NK-92 treated with Interleukin-12 subunit alpha and Interleukin-12 subunit beta, amount 100 ng/mL, for 24 hours (cell line): ENCODE measurements at regions not wholly inside any gene's neighbourhood (a gene's known extent, or its start where the extent isn't known, plus 50 kb on each side); places are given as distances from the start of the nearest gene placed in this dataset.

ENCODE experiments used
- DNase-seq: peaks from one replicate; lab custom pipeline; 2025; lab: John Stamatoyannopoulos, UW

DNA sequence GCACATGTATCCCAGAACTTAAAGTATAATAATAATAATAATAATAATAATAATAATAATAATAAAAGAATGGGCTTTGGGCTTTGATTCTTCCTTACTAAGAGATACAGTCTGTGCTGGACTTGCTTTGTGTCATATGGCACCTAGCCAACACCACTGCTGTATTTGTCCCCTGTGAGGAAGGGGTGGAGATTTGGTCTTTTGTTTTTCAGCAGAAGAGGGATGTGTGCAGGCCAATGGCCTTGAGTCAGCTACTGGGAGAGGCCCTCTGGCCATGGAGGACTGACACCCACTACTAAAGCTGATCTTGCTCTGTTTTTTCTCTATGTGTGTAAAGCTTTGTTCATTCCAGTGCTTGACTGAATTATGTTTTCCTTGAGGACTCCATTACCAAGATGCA lies 573.0 kb upstream of the PCDH15 start:
- no peak for DNase-seq

DNA sequence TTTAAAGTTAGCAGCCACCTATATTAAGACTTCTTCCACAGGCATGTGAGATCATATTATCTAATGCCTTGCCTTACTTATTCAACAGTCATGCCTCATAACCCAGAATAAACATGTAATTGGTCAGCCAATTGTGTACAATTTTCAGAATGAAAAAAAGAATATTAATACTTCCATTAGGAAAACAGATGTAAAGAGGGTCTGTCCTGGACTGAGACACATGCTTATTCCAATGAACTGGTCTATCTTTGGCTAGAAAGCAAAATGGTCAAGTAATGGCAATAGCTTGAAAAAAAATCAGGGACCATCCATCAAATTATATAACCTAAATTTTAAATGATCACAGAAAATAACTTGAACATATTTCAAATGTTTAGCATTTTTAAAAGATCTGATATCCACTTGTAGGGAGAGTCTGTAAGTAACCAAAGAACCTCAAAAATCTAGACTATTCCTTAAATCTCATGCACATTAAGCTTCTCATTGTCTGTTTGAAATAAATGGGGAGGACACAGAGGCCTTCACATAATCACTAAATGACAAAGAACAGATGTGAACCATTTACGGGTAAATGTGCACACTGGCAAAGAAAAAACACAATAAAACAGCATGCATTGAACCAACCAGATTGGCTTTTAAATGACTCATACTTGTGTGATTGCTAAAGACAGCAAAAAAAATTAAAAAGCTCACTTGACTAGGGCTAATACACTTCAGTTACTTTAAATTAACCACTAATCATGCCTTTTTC lies 568.8 kb upstream of the PCDH15 start:
- DNase-seq, result no peak

DNA sequence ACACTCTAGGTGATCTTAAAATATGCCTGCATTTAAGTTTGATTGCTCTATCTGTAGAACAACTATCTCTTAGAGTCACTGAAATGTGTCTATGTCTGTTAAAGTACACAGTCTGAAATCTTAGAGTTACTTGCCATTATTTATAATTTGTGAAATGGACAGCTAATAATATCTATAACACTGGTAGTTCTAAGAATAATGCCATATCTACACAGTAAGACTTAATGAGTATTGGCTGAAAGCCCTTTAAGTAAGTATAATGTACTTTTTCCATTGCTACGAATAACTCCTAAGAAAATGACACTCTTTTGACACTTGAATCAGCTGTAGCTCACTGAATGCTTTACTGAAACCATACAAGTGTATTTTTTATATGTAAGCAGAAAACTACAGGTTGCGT lies 567.4 kb upstream of the PCDH15 start:
- DNase-seq, result no peak

DNA sequence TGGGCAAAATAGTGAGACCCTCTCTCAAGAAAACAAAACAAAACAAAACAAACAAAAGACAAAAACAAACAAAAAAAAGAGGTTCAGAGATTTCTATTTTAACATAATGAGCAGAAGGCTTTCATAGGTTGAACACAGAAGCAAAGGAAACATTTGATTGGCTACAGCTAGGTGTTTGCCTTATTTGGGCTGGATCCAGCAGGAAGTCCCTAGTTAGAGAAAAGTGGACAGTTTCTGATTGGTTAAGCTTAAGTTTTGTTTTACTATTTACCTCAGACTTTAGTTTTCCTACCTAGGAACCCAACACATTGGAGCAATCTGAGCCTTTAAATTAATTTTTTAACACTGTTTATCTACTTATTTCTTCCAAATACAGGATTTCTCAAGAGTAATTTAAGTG lies 566.5 kb upstream of the PCDH15 start:
- no peak for DNase-seq

DNA sequence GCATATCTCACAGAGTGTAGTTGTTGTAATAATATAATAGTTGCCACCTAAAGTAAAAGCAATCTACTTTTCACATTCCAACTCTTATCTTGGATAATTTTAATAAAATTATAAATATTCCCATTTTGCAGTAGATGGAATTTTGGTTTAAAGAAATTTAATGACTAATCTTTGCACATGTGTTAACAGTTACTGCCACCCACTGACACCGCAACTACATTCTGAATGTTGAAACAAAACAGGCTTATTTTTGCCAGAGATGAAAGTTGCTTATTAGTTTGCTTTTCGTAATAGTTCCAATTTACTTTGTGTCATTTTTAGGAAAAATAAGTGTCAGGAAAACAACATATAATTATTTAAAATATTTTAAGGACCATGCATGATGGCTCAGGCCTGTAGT lies 557.5 kb upstream of the PCDH15 start:
- no peak for DNase-seq

DNA sequence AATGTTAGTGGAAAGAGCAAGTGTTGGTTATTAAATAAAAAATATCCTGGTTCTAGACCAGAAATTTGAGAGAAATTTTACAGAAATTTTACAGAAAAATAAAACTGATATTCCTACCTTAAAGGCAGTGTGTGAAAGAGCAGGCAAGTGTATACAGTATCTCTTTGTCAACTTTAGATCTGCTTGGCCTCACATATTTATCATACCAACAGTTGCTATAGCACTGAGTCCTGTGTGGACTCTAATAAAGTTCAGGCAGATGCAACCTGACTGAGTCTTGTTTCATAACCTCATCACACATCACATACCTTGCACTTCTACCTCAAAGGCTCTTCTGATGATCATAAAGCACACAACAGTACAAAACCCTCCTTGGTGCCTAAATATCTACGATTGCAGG lies 552.4 kb upstream of the PCDH15 start:
- no peak for DNase-seq

DNA sequence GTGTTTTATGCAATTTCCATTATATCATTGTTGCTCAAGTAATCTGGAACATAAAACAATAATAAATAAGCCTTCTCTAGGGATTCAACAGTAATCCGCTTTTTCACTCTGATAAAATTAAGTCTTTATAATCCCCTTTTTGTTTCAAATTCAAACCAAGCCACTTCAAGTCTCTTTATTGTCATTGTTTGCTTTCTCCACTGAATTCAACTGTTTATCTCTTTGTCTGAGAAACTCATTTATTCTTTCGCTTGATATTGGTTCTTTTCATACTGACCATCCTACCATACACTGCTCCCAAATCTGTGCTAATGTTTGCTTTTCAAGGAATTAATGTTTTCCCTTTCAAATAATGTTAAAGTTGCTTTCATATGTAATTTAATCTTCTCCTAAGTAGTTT lies 550.4 kb upstream of the PCDH15 start:
- no peak for DNase-seq

DNA sequence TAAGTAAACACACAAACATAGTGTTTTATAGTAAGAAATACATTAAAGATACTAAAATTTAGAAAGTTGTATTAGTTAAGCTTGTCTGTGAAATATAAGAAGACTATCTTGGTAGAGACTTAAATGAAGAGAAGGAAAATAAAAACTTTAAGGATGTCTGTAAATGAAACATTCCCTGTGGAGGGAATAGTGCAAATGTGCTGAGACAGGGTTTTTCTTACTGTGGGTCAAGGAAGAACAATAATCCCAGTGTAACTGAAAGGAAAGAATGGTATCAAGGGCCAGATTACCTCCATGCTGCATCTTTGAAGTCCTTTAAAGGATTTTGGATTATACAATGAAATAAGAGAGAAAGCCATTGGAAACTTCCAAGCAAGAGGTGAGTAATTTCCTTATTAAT lies 547.5 kb upstream of the PCDH15 start:
- no peak for DNase-seq

DNA sequence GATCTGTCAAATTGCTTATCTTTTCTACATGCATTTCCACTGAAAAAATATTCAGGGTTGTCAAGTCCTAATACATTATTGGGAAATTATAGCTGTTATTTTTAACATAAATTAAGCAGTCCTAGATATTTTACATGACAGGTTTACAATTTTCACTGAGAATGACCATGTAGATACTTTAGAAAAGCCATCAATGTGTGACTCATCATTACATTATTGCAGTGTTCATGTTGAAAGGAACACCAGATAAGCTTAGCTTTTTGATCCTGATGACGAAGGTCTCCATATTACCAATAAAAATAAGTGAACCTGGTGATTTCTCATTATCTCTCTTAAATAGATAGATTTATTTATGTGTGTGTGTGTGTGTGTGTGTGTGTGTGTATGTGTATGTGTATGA lies 529.5 kb upstream of the PCDH15 start:
- no peak for DNase-seq

DNA sequence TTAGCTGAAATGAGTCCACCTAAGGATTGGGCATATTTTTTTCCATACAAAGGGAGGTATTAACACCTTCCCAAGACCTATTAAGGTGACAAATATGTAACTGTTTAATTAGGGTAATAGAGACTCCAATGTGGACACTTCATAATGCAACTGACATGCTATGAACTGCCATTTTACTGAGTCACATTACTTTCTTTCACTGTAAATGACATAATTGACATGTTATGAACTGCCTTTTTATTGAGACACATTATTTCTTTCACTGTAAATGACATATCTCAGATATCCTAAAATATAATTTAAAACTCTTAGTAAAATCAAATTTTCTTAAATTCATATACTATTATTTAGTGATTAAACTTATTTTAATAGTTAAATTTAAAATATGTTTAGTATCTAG lies 528.8 kb upstream of the PCDH15 start:
- no peak for DNase-seq

DNA sequence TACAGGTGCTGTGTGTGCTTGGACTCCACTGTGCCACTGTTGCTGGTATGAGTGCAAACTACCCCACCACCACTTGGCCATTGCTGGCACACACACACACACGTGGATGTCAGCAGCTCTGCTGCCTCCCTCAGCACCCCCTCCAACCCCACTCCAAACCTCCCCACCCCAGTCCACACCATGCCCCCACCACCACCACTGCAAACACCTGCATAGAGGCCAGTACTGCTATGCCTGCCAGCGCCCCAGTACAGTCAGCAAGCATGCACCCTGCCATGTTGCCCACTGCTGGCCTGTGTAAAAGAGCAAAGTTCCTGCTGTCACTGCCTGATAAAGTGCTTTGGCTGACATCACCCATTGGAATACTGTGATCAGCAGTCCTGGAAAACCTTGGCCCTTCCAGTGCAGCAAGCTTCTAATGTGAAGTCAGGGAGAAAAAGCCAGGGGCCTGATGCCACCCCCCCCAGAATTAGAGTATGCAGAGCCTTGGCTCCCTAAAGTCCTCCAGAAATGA lies 519.2 kb upstream of the PCDH15 start:
- no peak for DNase-seq

DNA sequence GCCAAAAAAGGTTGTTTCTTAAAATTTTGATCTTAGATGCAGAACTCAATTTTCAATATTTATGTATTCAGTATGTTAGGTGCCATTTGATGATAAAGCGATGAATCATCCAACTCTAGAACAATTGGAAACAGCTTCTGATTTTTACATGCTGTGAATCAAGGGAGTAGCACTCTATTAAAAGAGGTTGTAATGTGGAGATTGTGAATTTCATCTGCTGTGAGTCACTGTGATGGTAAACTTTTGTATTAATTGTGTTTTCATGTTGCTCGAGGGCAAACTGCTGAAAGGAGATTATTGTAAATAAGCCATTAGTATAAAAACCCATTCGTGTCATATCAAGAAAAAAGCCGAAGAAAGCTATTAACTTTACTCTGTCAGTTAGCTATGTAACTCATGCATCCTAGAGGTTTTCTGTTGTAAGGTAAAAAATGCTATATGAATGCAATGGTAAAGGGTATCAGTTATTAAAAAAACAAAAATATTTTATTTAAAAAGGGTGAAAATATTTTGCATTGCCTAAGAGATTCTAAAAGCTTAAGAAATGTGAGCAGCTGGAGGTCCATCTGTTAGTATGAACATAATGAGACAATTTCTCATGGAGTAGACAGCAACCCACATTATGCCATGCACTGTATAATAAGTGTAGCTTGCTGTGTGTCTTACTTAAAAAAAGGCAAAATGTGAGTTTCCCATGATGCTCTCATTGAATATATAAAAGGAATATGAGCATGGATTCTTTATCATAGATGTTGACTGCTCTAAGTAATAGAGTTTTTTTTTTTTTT lies 511.0 kb upstream of the PCDH15 start:
- no peak for DNase-seq

DNA sequence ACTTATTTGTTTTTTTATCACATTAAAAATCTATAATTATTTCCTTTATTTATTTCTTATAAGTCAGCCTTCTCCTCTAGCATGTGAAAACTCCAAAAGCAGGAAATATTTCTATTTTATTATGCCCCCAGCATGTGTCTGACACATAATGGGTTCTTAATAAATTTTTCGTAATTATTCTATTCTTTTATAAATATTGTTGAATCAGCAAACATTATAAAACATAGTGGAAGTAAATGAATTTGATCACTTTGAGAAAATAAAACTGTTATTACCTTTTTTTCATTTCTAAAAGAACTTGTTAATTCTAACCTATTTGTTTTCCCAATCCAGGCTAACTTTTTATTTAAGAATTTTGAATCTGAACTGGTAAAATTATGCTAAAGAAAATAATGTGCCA lies 509.1 kb upstream of the PCDH15 start:
- no peak for DNase-seq

DNA sequence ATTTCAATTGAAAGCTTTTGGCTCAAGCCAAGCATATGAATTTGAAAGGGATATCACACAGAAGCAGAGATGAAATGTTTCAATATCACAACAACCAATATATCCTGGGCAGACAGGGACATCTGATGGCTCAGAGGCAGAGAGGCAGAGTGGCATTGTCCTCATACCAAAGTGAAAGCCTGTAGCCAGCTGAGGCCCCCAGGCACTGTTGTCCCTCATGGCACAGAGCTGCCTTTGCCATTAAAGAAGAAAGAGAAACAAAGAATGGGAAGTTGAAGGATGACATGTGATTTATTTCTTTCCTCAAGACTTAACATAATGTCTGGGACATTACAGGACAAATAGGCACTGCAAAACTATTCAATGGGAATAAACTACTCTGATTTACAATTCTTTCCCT lies 504.3 kb upstream of the PCDH15 start:
- DNase-seq, result no peak

DNA sequence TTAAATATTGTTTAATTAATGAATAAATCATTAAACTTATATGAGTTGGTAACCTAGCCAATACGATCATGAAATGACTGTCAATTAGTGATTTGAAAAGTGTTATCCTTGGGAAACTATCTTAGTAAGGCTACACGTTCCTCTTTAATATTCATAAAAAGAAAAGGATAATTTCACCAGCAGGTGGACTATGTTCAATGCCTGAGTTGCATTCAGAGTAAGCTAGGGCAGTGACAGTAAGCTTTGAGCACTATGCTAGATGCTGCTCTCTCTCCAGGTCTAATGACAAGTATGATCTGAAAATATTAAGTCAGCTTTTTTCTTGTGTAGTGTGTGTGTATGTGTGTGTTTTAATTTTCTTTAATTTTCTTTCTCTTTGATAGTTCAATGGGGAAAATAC lies 486.3 kb upstream of the PCDH15 start:
- no peak for DNase-seq

DNA sequence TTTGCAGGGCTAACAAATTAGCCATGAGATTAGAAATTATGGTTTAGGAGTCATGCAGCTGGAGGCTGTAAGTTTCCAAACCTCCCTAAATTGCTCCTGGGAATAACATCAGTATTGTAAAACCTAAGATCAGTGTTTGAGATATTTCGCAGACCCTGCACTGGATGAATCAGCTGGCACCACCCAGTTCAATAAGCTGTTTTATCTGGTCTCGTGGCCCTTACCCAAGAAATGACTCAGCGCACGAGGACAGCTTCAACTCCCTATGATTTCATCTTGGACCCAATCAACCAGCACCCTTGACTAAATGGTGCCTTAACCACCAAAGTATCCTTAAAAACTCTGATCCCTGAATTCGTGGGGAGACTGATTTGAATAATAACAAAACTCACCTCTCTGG lies 482.0 kb upstream of the PCDH15 start:
- no peak for DNase-seq

DNA sequence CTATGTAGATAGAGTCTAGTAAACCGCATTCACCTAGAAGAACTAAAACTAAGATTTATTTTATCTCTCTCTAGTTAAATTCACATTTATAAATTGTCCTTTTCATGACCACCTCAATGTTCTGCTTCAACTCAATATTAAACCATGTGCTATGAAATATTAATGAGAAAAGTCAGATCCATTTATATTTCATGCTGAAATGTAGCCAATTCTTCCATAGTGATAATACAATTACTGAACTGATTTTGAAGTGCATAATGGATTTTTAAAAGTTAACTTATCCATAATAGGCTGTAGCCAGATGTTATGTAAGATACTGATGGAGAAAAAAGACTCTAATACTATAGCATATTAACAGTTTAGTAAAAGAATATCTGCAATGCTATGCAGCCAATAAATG lies 479.7 kb upstream of the PCDH15 start:
- DNase-seq, result no peak

DNA sequence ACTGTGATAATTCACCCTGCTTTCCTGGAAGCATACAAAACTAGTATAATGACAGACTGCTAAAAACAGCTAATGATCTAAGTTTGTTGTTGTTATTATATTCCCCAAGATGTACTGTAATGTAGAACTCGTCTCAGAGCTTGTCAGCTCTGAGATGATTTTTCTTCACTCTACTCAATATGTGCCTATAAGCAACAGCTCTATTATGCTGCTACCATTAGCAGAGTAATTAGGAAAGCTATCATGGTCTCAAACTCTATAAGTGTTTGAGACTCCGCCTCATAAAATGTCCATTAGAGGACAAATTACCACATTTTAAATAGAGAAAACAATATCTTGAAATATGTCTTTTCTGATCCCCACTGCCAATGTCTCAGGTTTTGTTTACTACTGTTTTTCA lies 476.5 kb upstream of the PCDH15 start:
- DNase-seq, result no peak

DNA sequence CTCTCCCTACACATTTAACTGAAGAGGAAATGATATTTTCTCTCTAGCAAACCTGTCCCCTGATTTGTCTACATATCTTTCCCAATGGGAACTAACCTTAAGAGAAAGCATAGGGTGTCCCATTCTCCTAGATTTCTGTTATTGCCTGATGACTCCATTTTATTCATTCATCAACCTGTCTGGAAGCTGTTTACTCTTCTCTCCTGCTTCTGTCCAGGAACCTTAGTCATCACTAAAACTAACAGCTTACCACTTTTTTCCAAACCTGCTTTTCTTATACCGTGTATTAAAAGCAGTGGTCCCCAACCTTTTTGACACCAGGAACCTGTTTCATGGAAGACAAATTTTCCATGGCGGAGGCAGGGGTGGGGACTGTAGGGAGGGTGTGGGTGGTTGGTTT lies 473.3 kb upstream of the PCDH15 start:
- no peak for DNase-seq

DNA sequence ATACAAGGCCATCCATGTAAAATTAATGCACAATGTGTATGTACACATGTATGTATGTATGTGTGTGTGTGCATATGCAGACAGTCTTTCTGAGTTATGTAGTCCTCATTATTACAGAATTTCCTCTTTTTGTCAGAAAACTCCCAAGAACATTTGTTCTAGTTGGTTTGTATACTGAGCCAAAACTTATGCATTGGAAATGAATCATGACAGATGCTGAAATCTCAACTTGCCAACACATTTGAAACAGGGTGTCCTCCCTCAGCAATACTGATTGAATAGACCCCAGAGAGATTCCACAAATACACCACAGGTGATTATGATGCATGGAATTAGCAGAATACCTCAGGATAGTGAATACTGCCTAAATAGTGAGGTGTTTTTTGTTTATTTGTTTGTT lies 472.9 kb upstream of the PCDH15 start:
- no peak for DNase-seq

DNA sequence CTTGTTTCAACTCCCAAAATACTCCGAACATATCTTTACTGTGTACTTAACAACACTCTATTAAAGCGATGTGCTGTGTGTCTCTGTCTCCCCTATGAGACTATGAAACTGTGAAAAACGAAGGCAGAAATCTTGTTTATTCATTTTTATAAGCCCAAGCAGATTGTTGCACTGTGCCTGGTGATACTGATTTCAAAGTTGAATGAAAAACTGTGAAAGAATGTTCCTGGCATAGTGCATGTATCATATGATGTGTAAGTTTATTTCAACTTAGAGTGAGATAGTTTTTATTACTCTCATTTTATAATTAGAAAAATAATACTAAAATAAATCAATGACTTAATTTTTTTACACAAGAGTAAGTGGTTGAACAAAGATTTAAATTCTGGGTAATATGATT lies 471.9 kb upstream of the PCDH15 start:
- DNase-seq, result no peak

DNA sequence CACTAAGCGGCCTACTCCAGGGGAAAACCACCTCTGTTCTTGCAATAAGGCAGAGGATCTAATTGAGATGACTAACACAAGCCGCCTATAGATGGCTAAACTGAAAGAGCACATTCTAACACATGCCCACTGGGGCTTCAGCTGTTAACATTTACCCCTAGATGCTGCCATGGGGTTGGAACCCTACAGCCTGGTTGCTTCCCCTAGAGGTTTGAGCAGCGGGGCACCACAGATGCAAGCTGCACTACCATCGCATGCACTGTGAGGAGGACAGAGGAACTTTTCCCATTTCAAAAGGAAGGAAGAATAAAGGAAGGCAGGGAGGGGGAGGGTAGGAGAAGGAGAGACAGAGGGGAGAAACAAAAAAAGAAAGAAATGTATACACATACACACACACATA lies 465.8 kb upstream of the PCDH15 start:
- DNase-seq, result no peak

DNA sequence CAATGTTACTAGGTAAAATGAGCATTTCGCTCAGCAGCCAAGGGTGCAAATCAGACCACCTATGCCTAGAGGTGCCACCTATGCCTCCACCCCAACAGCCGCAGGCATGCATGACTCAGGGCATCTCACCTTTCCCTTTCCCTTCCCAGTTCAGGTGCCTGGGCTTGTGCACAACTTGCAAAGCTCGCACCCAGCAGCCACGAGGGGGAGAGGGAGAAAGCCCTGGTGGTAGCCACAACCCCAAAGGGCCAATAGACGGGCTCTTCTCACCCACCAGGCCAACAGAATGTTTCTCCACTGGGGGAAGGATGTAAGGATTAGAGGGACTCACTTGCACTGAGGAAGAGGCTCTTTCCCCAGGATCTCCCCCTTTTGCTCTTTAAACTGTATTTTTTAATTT lies 462.3 kb upstream of the PCDH15 start:
- DNase-seq, result no peak

DNA sequence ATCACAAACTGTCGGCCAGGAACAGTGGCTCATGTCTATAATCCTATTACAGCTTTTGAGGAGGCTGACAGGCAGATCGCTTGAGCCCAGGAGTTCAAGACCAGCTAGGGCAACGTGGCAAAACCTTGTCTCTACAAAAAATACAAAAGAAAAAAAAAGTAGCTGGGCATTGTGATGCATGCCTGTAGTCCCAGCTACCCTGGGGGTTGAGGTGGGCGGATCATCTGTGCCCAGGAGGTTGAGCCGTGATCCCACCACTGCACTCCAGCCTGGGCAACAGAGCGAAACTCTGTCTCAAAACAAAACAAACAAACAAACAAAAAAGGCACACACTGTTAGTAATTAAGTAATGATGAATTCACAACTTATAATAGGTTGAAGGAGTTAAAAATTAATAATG lies 441.5 kb upstream of the PCDH15 start:
- no peak for DNase-seq
